ENCODE measurements at regions not wholly inside any gene's neighbourhood (a gene's known extent, or its start where the extent isn't known, plus 50 kb on each side); places are given as distances from the start of the nearest gene placed in this dataset.
"Not testable (repeated sequence)": the region's sequence is repeated elsewhere in the genome, so short reads cannot be mapped to it uniquely, and the experiment has no call there.

DNA sequence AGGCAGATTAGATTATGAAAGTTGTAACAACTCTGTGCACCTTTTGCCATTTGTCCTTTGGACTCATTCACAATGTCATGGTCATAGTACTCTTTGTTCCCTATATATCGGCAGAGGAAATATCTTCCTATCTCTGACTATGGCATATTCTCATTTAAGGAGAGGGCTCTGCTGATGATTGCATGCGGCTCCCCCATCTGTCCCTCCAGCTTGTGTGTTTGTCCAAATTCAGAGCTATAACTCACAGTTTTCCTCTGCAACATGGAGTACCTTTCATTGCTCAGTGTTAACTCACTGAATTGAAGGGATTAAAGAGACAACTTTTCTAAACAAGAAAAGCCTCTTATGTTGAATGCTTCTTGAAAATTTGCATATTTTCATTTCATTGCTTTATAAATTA, 145.5 kb downstream of the OTUD1 start:
- H3K27me3 Mint-ChIP-seq (ENCODE audit: low read depth), result no peaks in the 10 kb centered on the region
- peaks cover 20% of the 10 kb centered on the region for H3K9me3 Mint-ChIP-seq (ENCODE audit: low read depth)
- H3K4me1 Mint-ChIP-seq (ENCODE audit: low read depth), result no peaks in the 10 kb centered on the region
- TF ChIP-seq, protein P1, sequence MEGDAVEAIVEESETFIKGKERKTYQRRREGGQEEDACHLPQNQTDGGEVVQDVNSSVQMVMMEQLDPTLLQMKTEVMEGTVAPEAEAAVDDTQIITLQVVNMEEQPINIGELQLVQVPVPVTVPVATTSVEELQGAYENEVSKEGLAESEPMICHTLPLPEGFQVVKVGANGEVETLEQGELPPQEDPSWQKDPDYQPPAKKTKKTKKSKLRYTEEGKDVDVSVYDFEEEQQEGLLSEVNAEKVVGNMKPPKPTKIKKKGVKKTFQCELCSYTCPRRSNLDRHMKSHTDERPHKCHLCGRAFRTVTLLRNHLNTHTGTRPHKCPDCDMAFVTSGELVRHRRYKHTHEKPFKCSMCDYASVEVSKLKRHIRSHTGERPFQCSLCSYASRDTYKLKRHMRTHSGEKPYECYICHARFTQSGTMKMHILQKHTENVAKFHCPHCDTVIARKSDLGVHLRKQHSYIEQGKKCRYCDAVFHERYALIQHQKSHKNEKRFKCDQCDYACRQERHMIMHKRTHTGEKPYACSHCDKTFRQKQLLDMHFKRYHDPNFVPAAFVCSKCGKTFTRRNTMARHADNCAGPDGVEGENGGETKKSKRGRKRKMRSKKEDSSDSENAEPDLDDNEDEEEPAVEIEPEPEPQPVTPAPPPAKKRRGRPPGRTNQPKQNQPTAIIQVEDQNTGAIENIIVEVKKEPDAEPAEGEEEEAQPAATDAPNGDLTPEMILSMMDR (IDR thresholded peaks at IDR 0.05), result no peak
- DNase-seq (ENCODE audit: low spot score), result no peak
- H3K4me3 Mint-ChIP-seq (ENCODE audit: unreplicated experiment), result no peak overlapping the region
- H3K36me3 Mint-ChIP-seq (ENCODE audit: low read depth), result no peaks in the 10 kb centered on the region
- no peak overlapping the region for H3K27ac Mint-ChIP-seq (ENCODE audit: unreplicated experiment)

GRCh38 chr10:23585186-23585585, 146.3 kb downstream of the OTUD1 start:
- no peak for DNase-seq (ENCODE audit: low spot score)
- H3K4me3 Mint-ChIP-seq (ENCODE audit: unreplicated experiment), result no peak overlapping the region
- TF ChIP-seq, protein P1 (IDR thresholded peaks at IDR 0.05), result no peak
- H3K9me3 Mint-ChIP-seq (ENCODE audit: low read depth), result peaks cover 20% of the 10 kb centered on the region
- no peaks in the 10 kb centered on the region for H3K27me3 Mint-ChIP-seq (ENCODE audit: low read depth)
- no peaks in the 10 kb centered on the region for H3K4me1 Mint-ChIP-seq (ENCODE audit: low read depth)
- H3K36me3 Mint-ChIP-seq (ENCODE audit: low read depth), result no peaks in the 10 kb centered on the region
- H3K27ac Mint-ChIP-seq (ENCODE audit: unreplicated experiment), result no peak overlapping the region

GRCh38 chr10:23585666-23586065, 146.8 kb downstream of the OTUD1 start:
- Mint-ChIP-seq H3K4me3 (ENCODE audit: unreplicated experiment) (no peak overlapping the region), H3K36me3 (ENCODE audit: low read depth) (no peaks in the 10 kb centered on the region), H3K4me1 (ENCODE audit: low read depth) (no peaks in the 10 kb centered on the region), H3K9me3 (ENCODE audit: low read depth) (peaks cover 20% of the 10 kb centered on the region), H3K27ac (ENCODE audit: unreplicated experiment) (no peak overlapping the region), H3K27me3 (ENCODE audit: low read depth) (no peaks in the 10 kb centered on the region)
- no peak for DNase-seq (ENCODE audit: low spot score)
- TF ChIP-seq, protein P1 (IDR thresholded peaks at IDR 0.05), result no peak

DNA sequence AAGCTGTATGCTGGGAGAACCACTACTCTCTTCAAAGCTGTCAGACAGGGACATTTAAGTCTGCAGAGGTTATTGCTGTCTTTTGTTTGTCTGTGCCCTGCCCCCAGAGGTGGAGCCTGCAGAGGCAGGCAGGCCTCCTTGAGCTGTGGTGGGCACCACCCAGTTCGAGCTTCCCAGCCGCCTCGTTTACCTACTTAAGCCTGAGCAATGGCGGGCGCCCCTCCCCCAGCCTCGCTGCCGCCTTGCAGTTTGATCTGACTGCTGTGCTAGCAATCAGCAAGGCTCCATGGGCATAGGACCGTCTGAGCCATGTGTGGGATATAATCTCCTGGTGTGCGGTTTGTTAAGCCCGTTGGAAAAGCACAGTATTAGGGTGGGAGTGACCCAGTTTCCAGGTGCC, 156.4 kb downstream of the OTUD1 start:
- not testable (repeated sequence) for H3K27me3 Mint-ChIP-seq (ENCODE audit: low read depth)

GRCh38 chr10:23604613-23605012, 165.7 kb downstream of the OTUD1 start:
- no peak for DNase-seq (ENCODE audit: low spot score)
- Mint-ChIP-seq H3K27me3 (ENCODE audit: low read depth) (no peaks in the 10 kb centered on the region), H3K4me1 (ENCODE audit: low read depth) (no peaks in the 10 kb centered on the region), H3K36me3 (ENCODE audit: low read depth) (no peaks in the 10 kb centered on the region), H3K9me3 (ENCODE audit: low read depth) (no peaks in the 10 kb centered on the region), H3K4me3 (ENCODE audit: unreplicated experiment) (no peak overlapping the region), H3K27ac (ENCODE audit: unreplicated experiment) (no peak overlapping the region)
- TF ChIP-seq, protein P1 (IDR thresholded peaks at IDR 0.05), result no peak

More for the DNA sequence above, 156.4 kb downstream of the OTUD1 start:
- not testable (repeated sequence) for H3K4me3 Mint-ChIP-seq (ENCODE audit: unreplicated experiment); H3K36me3 Mint-ChIP-seq (ENCODE audit: low read depth); H3K27ac Mint-ChIP-seq (ENCODE audit: unreplicated experiment); H3K4me1 Mint-ChIP-seq (ENCODE audit: low read depth)
- peak; percentile 77 for DNase-seq (ENCODE audit: low spot score)
- H3K9me3 Mint-ChIP-seq (ENCODE audit: low read depth), result peaks cover 52% of the 10 kb centered on the region

GRCh38 chr10:23606456-23606855, 167.6 kb downstream of the OTUD1 start:
- TF ChIP-seq, protein P1 (IDR thresholded peaks at IDR 0.05), result no peak
- no peak for DNase-seq (ENCODE audit: low spot score)
- H3K27ac Mint-ChIP-seq (ENCODE audit: unreplicated experiment), result no peak overlapping the region
- no peaks in the 10 kb centered on the region for H3K36me3 Mint-ChIP-seq (ENCODE audit: low read depth)
- H3K9me3 Mint-ChIP-seq (ENCODE audit: low read depth), result no peaks in the 10 kb centered on the region
- no peak overlapping the region for H3K4me3 Mint-ChIP-seq (ENCODE audit: unreplicated experiment)
- H3K27me3 Mint-ChIP-seq (ENCODE audit: low read depth), result no peaks in the 10 kb centered on the region
- H3K4me1 Mint-ChIP-seq (ENCODE audit: low read depth), result no peaks in the 10 kb centered on the region
